ENCODE measurements at regions not wholly inside any gene's neighbourhood (a gene's known extent, or its start where the extent isn't known, plus 50 kb on each side); places are given as distances from the start of the nearest gene placed in this dataset.

GRCh38 chr2:126798276-126799140, 100.2 kb upstream of the TEX51 start:
- Histone ChIP-seq H3K36me3 (no peaks in the 10 kb centered on the region), H3K9me3 (replicated peaks) (no peaks in the 10 kb centered on the region), H3K4me3 (no peak overlapping the region), H3K27me3 (ENCODE audit: low read depth) (peaks cover 48% of the 10 kb centered on the region), H3K4me1 (no peaks in the 10 kb centered on the region), H3K27ac (replicated peaks) (no peak overlapping the region)
- no peak for DNase-seq
- TF ChIP-seq CTCF (IDR thresholded peaks at IDR 0.05; ENCODE audit: borderline replicate concordance) = no peak
- intact Hi-C loops (cut with micrococcal nuclease) = no loop called here

- no peak for TF ChIP-seq CTCF (IDR thresholded peaks at IDR 0.05; ENCODE audit: borderline replicate concordance)
- peaks cover 41% of the 10 kb centered on the region for H3K27me3 ChIP-seq (ENCODE audit: low read depth)
- H3K36me3 ChIP-seq = no peaks in the 10 kb centered on the region
- no peaks in the 10 kb centered on the region for H3K4me1 ChIP-seq
- intact Hi-C loops (cut with micrococcal nuclease) = no loop called here
- H3K4me3 ChIP-seq = no peak overlapping the region
- H3K27ac ChIP-seq (replicated peaks) = no peak overlapping the region
- no peaks in the 10 kb centered on the region for H3K9me3 ChIP-seq (replicated peaks)
- no peak for DNase-seq
Observed at GRCh38 chr2:126799301-126799700, 99.4 kb upstream of the TEX51 start.

- no peak for DNase-seq
- intact Hi-C loops (cut with micrococcal nuclease) = no loop called here
- Histone ChIP-seq H3K4me1 (no peaks in the 10 kb centered on the region), H3K4me3 (no peak overlapping the region), H3K27me3 (ENCODE audit: low read depth) (peaks cover 23% of the 10 kb centered on the region), H3K36me3 (no peaks in the 10 kb centered on the region), H3K27ac (replicated peaks) (no peak overlapping the region), H3K9me3 (replicated peaks) (no peaks in the 10 kb centered on the region)
- no peak for TF ChIP-seq CTCF (IDR thresholded peaks at IDR 0.05; ENCODE audit: borderline replicate concordance)
Observed at GRCh38 chr2:126801473-126801872, 97.2 kb upstream of the TEX51 start.

GRCh38 chr2:126802316-126802715, 96.4 kb upstream of the TEX51 start:
- Histone ChIP-seq H3K27me3 (ENCODE audit: low read depth) (peaks cover 15% of the 10 kb centered on the region), H3K27ac (replicated peaks) (no peak overlapping the region), H3K4me3 (no peak overlapping the region), H3K9me3 (replicated peaks) (no peaks in the 10 kb centered on the region), H3K36me3 (no peaks in the 10 kb centered on the region), H3K4me1 (no peaks in the 10 kb centered on the region)
- no peak for DNase-seq
- intact Hi-C loops (cut with micrococcal nuclease) = no loop called here
- no peak for TF ChIP-seq CTCF (IDR thresholded peaks at IDR 0.05; ENCODE audit: borderline replicate concordance)

GRCh38 chr2:126802774-126803433, 95.8 kb upstream of the TEX51 start:
- H3K9me3 ChIP-seq (replicated peaks) = no peaks in the 10 kb centered on the region
- no peaks in the 10 kb centered on the region for H3K4me1 ChIP-seq
- peaks cover 9% of the 10 kb centered on the region for H3K27me3 ChIP-seq (ENCODE audit: low read depth)
- no peaks in the 10 kb centered on the region for H3K36me3 ChIP-seq
- TF ChIP-seq CTCF (IDR thresholded peaks at IDR 0.05; ENCODE audit: borderline replicate concordance) = no peak
- no peak for DNase-seq
- intact Hi-C loops (cut with micrococcal nuclease) = no loop called here
- H3K4me3 ChIP-seq = no peak overlapping the region
- no peak overlapping the region for H3K27ac ChIP-seq (replicated peaks)
